Osteocyte (in vitro differentiated cells): ENCODE measurements at regions not wholly inside any gene's neighbourhood (a gene's known extent, or its start where the extent isn't known, plus 50 kb on each side); places are given as distances from the start of the nearest gene placed in this dataset.

Source experiments
- DNase-seq: peaks from one replicate; pipeline ENCODE4 v3.0.0; 2021; ENCODE audit warnings: mixed read lengths; ENCODE audit not compliant: unreplicated experiment; ENCODE audit errors: extremely low spot score
- H3K27ac Mint-ChIP-seq: one replicate; pipeline ENCODE4 v1.8.0; 2021; ENCODE audit warnings: mild to moderate bottlenecking, mixed read lengths; ENCODE audit not compliant: unreplicated experiment
- H3K27me3 Mint-ChIP-seq: one replicate; pipeline ENCODE4 v1.8.0; 2021; ENCODE audit warnings: mixed read lengths; ENCODE audit not compliant: unreplicated experiment
- H3K36me3 Mint-ChIP-seq: one replicate; pipeline ENCODE4 v1.8.0; 2021; ENCODE audit warnings: mixed read lengths; ENCODE audit not compliant: unreplicated experiment
- H3K4me1 Mint-ChIP-seq: one replicate; pipeline ENCODE4 v1.8.0; 2021; ENCODE audit warnings: mixed read lengths; ENCODE audit not compliant: unreplicated experiment
- H3K4me3 Mint-ChIP-seq: one replicate; pipeline ENCODE4 v1.8.0; 2021; ENCODE audit warnings: mild to moderate bottlenecking, moderate library complexity, mixed read lengths; ENCODE audit not compliant: unreplicated experiment
- H3K9me3 Mint-ChIP-seq: one replicate; pipeline ENCODE4 v1.8.0; 2021; ENCODE audit warnings: mixed read lengths; ENCODE audit not compliant: unreplicated experiment
- TF ChIP-seq, protein P1 (sequence below): fragments of 200-600 bp; sonication (generic); IDR thresholded peaks from 2 replicates; pipeline ENCODE4 v1.5.0; 2021; ENCODE audit warnings: antibody characterized with exemption, mild to moderate bottlenecking, moderate library complexity

DNA sequence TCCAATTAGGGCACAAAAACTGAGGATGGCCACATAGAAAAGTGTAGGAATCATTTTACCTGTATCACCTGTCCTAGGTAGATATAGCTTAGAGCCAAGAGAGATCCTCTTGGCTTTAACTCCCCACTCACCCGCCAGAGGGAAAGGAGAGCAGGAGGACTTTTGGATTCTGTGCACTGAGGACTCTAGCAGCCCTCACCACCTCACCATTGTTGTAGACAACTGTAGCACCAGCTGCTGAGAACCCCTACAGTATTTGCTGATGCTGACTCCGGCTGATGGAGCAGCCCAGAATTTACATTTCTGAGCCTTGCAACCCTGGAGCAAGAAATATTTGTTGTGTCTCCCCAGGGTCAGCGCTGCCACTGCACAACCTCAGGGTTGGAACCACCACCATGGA is 2044.4 kb downstream of the OLFM4 start:
- Mint-ChIP-seq H3K4me1 (no peaks in the 10 kb centered on the region), H3K27me3 (no peaks in the 10 kb centered on the region), H3K36me3 (no peaks in the 10 kb centered on the region), H3K9me3 (peaks cover 5% of the 10 kb centered on the region), H3K4me3 (no peak overlapping the region), H3K27ac (no peak overlapping the region)
- TF ChIP-seq, protein P1, sequence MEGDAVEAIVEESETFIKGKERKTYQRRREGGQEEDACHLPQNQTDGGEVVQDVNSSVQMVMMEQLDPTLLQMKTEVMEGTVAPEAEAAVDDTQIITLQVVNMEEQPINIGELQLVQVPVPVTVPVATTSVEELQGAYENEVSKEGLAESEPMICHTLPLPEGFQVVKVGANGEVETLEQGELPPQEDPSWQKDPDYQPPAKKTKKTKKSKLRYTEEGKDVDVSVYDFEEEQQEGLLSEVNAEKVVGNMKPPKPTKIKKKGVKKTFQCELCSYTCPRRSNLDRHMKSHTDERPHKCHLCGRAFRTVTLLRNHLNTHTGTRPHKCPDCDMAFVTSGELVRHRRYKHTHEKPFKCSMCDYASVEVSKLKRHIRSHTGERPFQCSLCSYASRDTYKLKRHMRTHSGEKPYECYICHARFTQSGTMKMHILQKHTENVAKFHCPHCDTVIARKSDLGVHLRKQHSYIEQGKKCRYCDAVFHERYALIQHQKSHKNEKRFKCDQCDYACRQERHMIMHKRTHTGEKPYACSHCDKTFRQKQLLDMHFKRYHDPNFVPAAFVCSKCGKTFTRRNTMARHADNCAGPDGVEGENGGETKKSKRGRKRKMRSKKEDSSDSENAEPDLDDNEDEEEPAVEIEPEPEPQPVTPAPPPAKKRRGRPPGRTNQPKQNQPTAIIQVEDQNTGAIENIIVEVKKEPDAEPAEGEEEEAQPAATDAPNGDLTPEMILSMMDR: no peak
- no peak for DNase-seq

DNA sequence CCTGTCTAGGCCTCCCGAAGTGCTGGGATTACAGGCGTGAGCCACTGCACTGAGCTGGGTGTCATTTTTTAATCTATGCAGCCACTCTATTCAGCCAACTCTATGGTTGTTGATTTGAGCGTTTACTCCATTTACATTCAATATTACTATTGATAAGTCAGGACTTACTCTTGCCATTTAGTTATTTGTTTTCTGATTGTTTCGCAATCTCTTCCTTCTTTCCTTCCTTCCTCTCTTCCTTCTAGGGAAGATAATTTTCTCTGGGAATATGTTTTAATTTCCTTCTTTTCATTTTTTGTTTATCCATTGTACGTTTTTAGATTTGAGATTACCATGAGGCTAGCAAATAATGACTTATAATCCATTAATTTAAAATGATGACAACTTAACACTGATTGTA is 2056.0 kb downstream of the OLFM4 start:
- TF ChIP-seq, protein P1: no peak
- no peaks in the 10 kb centered on the region for H3K27me3 Mint-ChIP-seq
- no peak overlapping the region for H3K4me3 Mint-ChIP-seq
- no peak overlapping the region for H3K27ac Mint-ChIP-seq
- DNase-seq: no peak
- H3K36me3 Mint-ChIP-seq: no peaks in the 10 kb centered on the region
- no peaks in the 10 kb centered on the region for H3K4me1 Mint-ChIP-seq
- peaks cover 14% of the 10 kb centered on the region for H3K9me3 Mint-ChIP-seq

DNA sequence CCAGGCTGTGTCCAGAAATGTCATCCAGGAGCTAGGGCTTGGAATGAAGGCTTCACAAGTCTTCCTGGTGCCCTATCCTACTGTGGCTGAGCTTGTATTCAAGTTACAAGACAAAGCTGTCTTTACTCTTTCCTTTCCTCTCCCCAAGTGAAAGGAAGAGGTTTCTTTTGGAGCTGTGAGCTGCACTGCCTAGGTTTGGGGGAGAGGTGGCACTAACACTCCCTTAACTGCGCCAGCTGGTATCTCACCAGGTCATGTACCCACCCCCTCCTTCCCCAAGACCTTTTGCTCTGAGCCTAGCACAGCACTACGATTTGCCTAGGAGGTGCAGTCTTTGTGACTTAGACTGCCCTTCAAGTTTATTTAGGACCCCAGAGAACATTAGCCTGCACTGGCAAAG is 2053.6 kb upstream of the PRR20A start:
- H3K9me3 Mint-ChIP-seq: peaks cover 14% of the 10 kb centered on the region
- TF ChIP-seq, protein P1: no peak
- no peaks in the 10 kb centered on the region for H3K27me3 Mint-ChIP-seq
- no peak overlapping the region for H3K4me3 Mint-ChIP-seq
- H3K27ac Mint-ChIP-seq: no peak overlapping the region
- no peak for DNase-seq
- H3K36me3 Mint-ChIP-seq: no peaks in the 10 kb centered on the region
- no peaks in the 10 kb centered on the region for H3K4me1 Mint-ChIP-seq

DNA sequence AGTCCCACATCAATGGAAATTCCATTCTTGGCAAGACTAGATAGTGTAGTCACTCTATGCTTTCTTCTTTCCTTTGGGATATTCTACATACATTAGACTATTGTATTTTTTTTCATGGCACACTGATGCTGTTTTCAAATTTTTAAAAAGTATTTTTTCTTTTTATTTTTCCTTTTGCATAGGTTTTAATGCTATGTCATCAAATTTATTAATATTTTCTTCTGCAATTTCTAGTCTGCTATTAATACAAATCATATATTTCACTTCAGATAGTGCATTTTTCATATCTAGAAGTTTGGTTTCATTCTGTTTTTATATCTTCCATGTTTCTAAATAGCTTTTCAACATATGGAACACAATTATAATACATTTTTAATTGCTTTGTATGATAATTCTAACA is 2050.1 kb upstream of the PRR20A start:
- Mint-ChIP-seq H3K27ac (no peak overlapping the region), H3K9me3 (peaks cover 8% of the 10 kb centered on the region), H3K27me3 (no peaks in the 10 kb centered on the region), H3K36me3 (no peaks in the 10 kb centered on the region), H3K4me1 (no peaks in the 10 kb centered on the region), H3K4me3 (no peak overlapping the region)
- no peak for DNase-seq
- TF ChIP-seq, protein P1: no peak

DNA sequence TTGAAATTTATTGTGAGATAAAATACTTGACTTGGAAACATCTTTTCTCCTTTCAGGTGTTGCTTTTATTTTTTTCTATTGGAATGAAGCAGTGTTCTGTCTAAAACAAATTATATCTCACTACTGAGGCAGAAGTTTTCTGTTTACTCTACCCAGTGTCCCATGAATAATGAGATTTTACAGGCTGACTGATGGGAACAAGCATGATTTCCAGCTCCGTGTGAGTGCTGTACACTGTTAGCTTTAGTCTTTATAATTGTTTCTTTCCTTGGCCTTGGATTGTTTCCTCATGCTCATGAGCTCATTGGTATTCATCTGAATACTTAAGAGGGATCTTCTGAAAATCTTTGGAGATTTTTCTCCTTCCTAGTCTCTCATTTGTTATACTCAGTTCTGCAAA is 2049.5 kb upstream of the PRR20A start:
- TF ChIP-seq, protein P1: no peak
- Mint-ChIP-seq H3K4me1 (no peaks in the 10 kb centered on the region), H3K9me3 (peaks cover 8% of the 10 kb centered on the region), H3K36me3 (no peaks in the 10 kb centered on the region), H3K27me3 (no peaks in the 10 kb centered on the region), H3K4me3 (no peak overlapping the region), H3K27ac (no peak overlapping the region)
- DNase-seq: no peak
